Ovary (tissue), 3 donors: ENCODE measurements at regions not wholly inside any gene's neighbourhood (a gene's known extent, or its start where the extent isn't known, plus 50 kb on each side); places are given as distances from the start of the nearest gene placed in this dataset.

Experiments used
- CTCF ChIP-seq, 3 donors: fragments of 450-650 bp in 2 of 3; fragments of 200-600 bp in 1 of 3; IDR thresholded peaks; one replicate each; pipeline versions ENCODE4 v1.5.1 to v1.8.0; 2016 to 2022; ENCODE audit warnings: antibody characterized with exemption in 3 of 3, mild to moderate bottlenecking in 1 of 3
- EP300 ChIP-seq: sonication (generic); formaldehyde crosslinking; IDR thresholded peaks from one replicate; pipeline ENCODE4 v1.6.1; 2017; ENCODE audit warnings: antibody characterized with exemption
- donor health status: DM: no; HTN: no; CAD: no.

DNA sequence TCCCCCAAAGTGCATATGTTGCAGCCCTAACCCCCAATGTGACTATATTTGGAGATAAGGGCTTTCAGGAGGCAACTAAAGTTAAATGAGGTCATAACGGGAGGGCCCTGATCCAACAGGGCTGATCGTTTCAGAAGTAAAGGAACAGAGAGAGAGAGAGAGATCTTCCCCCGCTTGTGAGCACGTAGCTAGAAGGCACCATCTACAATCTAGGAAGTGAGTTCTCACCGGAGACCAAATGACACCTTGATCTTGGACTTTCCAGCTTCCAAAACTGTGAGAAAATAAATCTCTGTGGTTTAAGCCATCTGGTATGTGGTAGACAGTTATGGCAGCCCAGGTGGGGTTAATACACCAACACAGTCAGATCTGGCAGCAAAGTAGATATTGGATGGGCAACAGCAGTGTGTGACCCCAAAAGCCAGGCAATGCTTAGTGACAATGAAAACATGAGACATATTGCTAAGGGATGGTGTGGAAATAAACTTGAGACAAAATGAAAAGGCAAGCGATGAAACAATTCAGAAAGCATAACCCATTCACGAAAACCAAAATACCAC, 147.2 kb upstream of the GSC start:
- no peak for TF ChIP-seq EP300
- no peak for TF ChIP-seq CTCF (IDR thresholded peaks at IDR 0.05)
